Mucosa of descending colon (tissue), 3 donors: ENCODE measurements at regions not wholly inside any gene's neighbourhood (a gene's known extent, or its start where the extent isn't known, plus 50 kb on each side); places are given as distances from the start of the nearest gene placed in this dataset.

Experiments used
- ATAC-seq: fragments of 200-7000 bp; cut with Tn5 transposase; one replicate; pipeline ENCODE4 v1.9.1; 2020; ENCODE audit warnings: mild to moderate bottlenecking, moderate library complexity
- DNase-seq, 3 donors: peaks; one replicate each; pipeline ENCODE4 v3.0.0-alpha.2; 2020
- H3K36me3 ChIP-seq: fragments of 200-600 bp; one replicate; pipeline ENCODE4 v1.8.0; 2021; ENCODE audit warnings: low read depth, mild to moderate bottlenecking
- H3K4me1 ChIP-seq: fragments of 200-600 bp; one replicate; pipeline ENCODE4 v1.8.0; 2021; ENCODE audit warnings: low read depth, mild to moderate bottlenecking
- H3K4me3 ChIP-seq: fragments of 200-600 bp; one replicate; pipeline ENCODE4 v1.8.0; 2021; ENCODE audit warnings: mild to moderate bottlenecking
- H3K9me3 ChIP-seq: fragments of 200-600 bp; one replicate; pipeline ENCODE4 v1.8.0; 2021; ENCODE audit warnings: mild to moderate bottlenecking
- CTCF ChIP-seq: fragments of 200-600 bp; IDR thresholded peaks from one replicate; pipeline ENCODE4 v1.8.0; 2022; ENCODE audit warnings: antibody characterized with exemption, mild to moderate bottlenecking
- intact Hi-C, 2 donors: fragments of 100-400 bp; cut with DNase I in 1 of 2; cut with micrococcal nuclease in 1 of 2; formaldehyde crosslinking; loops; one replicate each; pipeline versions ENCODE4 v1.11.0 to v1.11.1; 2022; cut with DNase I, micrococcal nuclease
- donor health status: DM: no; HTN: no; CAD: no; lungs with moderate emphysema.
- donor health status: DM: no; HTN: no; CAD: no.
- donor health status: DM: no; HTN: yes; CAD: no.

GRCh38 chr4:35963974-35964515, 280.3 kb downstream of the ARAP2 start:
- no peak for ATAC-seq
- Histone ChIP-seq H3K9me3 (no peaks in the 10 kb centered on the region), H3K4me3 (no peak overlapping the region), H3K4me1 (no peaks in the 10 kb centered on the region), H3K36me3 (no peaks in the 10 kb centered on the region)
- intact Hi-C loops: no loop called here
- no peak for TF ChIP-seq CTCF
- no peak for DNase-seq

- Histone ChIP-seq H3K4me1 (no peaks in the 10 kb centered on the region), H3K36me3 (no peaks in the 10 kb centered on the region), H3K9me3 (no peaks in the 10 kb centered on the region), H3K4me3 (no peak overlapping the region)
- TF ChIP-seq CTCF: no peak
- intact Hi-C loops: no loop called here
- DNase-seq (no peak), ATAC-seq (no peak)
Measured at GRCh38 chr4:35965300-35965699, 279.0 kb downstream of the ARAP2 start.

GRCh38 chr4:35966566-35966965, 277.7 kb downstream of the ARAP2 start:
- intact Hi-C loops: no loop called here
- TF ChIP-seq CTCF: no peak
- no peaks in the 10 kb centered on the region for H3K36me3 ChIP-seq
- ATAC-seq (no peak), DNase-seq (no peak)
- no peaks in the 10 kb centered on the region for H3K9me3 ChIP-seq
- no peaks in the 10 kb centered on the region for H3K4me1 ChIP-seq
- no peak overlapping the region for H3K4me3 ChIP-seq

- H3K36me3 ChIP-seq: no peaks in the 10 kb centered on the region
- no peak for TF ChIP-seq CTCF
- no peak overlapping the region for H3K4me3 ChIP-seq
- no peaks in the 10 kb centered on the region for H3K9me3 ChIP-seq
- DNase-seq (no peak), ATAC-seq (no peak)
- intact Hi-C loops: no loop called here
- H3K4me1 ChIP-seq: no peaks in the 10 kb centered on the region
Measured at GRCh38 chr4:35970366-35970960, 273.9 kb downstream of the ARAP2 start.

GRCh38 chr4:35972814-35973213, 271.5 kb downstream of the ARAP2 start:
- no peak for DNase-seq
- no peaks in the 10 kb centered on the region for H3K4me1 ChIP-seq
- no peaks in the 10 kb centered on the region for H3K9me3 ChIP-seq
- TF ChIP-seq CTCF: no peak
- intact Hi-C loops: no loop called here
- no peak for ATAC-seq
- no peak overlapping the region for H3K4me3 ChIP-seq
- no peaks in the 10 kb centered on the region for H3K36me3 ChIP-seq
